GM12873 (cell line): ENCODE measurements at regions not wholly inside any gene's neighbourhood (a gene's known extent, or its start where the extent isn't known, plus 50 kb on each side); places are given as distances from the start of the nearest gene placed in this dataset.

Source experiments
- TF ChIP-seq, protein P1 (sequence below): IDR thresholded peaks from 2 replicates; pipeline ENCODE4 v1.5.1; 2012; ENCODE audit warnings: low read depth, mild to moderate bottlenecking, moderate library complexity, low read length, control low read depth; ENCODE audit not compliant: insufficient read depth; ENCODE audit errors: missing control alignments

DNA sequence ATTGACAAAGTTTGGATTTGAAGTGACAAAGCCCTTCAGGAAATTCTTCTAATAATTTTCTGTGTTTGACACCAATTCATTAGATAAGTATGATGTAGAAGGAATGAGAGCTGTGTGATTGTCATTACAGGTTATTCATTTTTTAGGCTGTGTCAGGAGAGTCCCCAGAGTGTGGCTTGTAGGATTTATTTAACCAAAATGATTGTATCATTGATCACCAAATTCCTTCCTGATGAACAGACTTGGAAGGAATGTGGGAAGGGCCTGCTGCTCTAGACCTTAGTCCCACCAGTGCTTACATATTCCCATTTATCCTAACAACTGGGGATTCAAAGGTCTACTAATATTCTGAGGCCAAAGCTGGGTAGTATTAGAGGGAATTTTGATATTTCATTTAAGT, 383.3 kb upstream of the KAZN start:
- TF ChIP-seq, protein P1, sequence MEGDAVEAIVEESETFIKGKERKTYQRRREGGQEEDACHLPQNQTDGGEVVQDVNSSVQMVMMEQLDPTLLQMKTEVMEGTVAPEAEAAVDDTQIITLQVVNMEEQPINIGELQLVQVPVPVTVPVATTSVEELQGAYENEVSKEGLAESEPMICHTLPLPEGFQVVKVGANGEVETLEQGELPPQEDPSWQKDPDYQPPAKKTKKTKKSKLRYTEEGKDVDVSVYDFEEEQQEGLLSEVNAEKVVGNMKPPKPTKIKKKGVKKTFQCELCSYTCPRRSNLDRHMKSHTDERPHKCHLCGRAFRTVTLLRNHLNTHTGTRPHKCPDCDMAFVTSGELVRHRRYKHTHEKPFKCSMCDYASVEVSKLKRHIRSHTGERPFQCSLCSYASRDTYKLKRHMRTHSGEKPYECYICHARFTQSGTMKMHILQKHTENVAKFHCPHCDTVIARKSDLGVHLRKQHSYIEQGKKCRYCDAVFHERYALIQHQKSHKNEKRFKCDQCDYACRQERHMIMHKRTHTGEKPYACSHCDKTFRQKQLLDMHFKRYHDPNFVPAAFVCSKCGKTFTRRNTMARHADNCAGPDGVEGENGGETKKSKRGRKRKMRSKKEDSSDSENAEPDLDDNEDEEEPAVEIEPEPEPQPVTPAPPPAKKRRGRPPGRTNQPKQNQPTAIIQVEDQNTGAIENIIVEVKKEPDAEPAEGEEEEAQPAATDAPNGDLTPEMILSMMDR: no peak

DNA sequence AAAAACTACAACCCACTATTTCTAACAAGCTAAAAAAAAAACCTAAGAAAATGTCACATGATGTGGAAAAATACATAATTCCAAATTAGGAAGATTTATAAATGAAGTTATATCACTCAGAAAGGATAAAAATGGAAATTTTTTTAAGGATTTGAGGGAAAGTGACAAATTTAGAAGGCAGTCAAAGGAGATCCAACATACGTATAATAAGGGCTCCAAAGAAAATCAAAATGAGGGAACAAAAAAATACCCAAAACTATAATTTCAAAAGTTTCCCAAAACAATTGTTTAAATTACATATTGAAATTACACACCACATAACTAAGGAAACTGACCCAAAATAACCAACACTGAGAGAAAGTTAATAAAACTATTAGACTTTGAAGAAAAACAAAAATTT, 381.1 kb upstream of the KAZN start:
- TF ChIP-seq, protein P1: no peak

DNA sequence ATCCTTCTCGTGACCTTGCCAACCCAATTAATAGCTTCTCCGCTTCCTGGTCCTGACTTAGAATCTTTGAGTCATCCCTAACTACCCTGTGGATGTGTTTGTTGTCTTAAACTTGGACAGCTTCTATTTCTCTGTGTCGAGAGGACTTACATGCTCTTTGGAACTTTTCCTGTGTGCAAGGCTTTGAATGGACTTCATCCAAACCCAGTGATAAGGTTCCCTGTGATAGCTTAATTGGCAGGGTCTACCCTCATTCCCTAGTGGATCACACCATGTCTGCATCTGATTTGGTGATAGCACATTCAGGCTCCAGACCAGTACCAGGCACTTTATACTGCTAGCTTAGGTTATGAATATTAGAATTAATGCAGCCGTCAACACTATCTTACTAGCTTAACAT, 378.2 kb upstream of the KAZN start:
- TF ChIP-seq, protein P1: no peak

DNA sequence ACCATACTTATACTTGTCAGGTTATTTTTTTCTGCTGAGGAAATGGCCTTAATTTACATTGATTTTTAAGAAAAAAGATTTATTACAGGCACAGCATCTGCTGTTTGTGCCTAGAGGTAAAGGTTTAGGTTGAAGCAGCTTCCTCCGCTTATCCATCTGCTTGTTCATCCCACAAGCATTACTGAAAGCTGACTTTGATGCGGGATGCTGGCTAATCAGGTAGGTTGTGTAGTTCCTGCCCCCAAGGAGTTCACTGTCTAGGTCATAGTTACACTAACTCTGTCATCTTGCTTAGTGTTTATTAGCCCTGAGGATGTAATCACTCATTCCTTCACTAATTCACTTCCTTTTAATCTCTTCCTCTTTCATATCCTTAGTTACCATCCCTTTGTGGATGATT, 377.7 kb upstream of the KAZN start:
- TF ChIP-seq, protein P1: no peak

DNA sequence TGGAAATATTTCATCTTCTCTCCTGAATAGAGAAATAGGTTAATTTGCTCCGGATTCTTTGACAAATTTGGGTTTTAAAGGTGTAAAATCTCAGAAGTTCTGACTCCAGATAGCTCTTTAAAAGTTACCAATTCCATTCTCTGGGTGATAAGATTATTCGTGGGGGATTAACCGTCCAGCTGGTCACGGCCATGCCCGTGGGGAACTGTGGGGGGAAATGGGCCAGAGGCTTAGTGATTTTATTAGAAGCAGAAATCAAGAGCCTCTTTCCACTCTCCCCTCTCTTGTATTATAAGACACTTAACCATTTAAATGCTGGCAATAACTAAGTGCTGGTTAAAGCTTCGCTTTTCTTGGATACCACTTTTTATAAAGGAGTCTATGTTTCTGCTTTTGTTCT, 376.4 kb upstream of the KAZN start:
- TF ChIP-seq, protein P1: no peak

DNA sequence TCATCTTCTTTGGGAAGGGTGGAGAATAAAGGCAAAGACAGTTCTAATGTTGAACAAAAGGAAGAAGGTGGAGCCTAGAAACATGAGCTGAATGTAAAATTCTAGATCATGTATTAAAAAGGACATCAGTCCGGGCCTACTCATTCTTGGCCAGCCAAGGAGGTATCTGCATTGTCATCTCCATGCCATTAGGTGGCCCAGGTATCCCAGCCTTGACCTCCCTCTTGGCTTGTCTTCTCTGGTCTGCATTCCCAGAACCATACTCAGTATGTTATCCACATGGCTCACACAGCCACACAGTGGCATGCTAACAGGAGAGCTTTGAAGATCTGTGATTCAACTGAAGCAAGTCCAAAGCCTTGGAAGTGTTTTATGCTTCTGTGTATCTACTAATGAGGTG, 369.8 kb upstream of the KAZN start:
- TF ChIP-seq, protein P1: no peak

DNA sequence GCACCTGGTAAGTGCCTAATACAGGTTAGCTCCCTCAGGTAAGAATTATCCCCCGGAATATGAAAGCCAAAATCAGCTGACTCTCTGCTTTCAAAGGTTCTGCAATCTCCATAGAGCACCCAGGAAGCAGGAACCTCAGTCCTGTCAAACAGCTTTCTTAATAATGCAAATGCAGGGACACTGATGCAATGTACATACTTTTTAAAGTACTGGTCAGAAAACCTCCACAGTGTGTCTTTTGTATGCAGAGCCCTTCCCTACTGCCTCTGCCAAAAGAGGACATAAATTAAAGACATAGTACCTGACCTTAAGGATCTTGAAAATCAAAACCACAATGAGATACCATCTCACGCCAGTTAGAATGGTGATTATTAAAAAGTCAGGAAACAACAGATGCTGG, 365.0 kb upstream of the KAZN start:
- TF ChIP-seq, protein P1: no peak
